Kidney glomerular epithelial cell (primary cell): ENCODE measurements at regions not wholly inside any gene's neighbourhood (a gene's known extent, or its start where the extent isn't known, plus 50 kb on each side); places are given as distances from the start of the nearest gene placed in this dataset.

Source experiments
- DNase-seq: peaks from one replicate; lab custom pipeline; 2025; lab: John Stamatoyannopoulos, UW

- no peak for DNase-seq
These were observed 171.1 kb upstream of the LYZL1 start for GRCh38 chr10:29117781-29118180.

- no peak for DNase-seq
These were observed 169.5 kb upstream of the LYZL1 start for GRCh38 chr10:29119374-29119773.

DNA sequence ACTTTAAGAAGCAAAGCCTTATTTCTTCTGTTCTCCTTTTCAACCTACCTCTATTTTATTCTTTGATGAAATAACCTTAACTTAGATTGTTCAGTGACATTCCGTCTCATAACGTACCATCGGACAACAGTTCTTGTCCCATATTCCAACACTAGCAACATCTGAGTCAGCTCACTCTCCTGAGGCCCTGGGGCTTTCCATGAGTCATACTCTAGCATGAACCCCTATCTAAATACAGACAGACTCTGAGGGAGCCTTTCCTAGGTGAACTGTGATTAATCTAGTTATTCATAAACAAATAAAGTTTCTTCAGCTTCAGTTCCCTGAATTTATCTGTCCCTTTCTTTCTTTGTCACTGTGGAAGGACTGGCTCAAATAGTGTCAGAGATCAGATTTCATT, 168.7 kb upstream of the LYZL1 start:
- peak; percentile 12 for DNase-seq

GRCh38 chr10:29124864-29125263, 164.0 kb upstream of the LYZL1 start:
- DNase-seq = no peak

DNA sequence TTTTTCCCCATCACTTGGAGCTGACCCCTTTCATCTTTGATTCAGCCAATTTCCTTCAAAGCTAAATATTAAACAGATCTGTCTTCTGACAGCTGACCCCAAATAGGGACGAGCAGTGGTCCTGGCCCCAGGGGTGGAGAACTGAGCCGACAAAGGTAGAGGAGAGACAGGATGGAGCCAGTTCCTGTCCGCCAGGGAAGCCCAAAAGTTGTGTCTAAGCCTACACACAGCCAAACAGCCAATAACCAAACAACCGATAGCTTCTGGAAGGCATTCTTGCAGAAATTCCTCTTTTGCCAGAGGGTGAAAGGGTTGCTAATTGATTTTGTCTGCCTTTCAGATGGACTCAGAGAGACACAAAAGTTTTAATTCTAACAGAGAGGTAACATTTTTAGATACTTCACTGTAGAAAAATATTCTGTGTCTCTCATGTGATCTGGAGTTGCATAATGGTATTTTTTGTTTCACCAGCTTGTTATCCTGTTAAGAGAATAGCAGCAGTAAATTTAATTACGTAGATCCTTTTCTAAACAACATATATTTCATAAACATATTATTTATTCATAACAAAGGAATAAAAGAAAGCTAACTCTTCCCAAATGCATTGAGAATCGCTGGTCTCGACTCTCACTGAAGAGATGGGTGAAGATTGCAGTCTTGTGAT, 161.7 kb upstream of the LYZL1 start:
- DNase-seq = no peak

DNA sequence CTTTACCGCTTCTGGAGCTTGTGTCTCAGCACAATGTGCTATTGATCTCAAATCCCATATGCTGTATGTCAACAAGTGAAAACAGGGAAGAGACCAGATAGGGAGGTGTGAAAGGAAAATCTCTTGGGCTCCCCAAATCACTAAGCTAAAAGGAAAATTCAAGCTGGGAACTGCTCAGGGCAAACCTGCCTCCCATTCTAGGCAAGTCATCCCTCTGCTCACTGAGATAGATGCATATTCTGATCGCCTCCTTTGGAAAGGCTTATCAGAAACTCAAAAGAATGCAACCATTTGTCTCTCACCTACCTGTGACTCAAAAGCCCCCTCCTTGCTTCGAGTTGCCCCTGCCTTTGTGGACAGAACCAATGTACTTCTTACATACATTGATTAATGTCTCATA, 161.1 kb upstream of the LYZL1 start:
- no peak for DNase-seq

GRCh38 chr10:29130190-29130673, 158.6 kb upstream of the LYZL1 start:
- peak; percentile 33 for DNase-seq

GRCh38 chr10:29131952-29132547, 156.8 kb upstream of the LYZL1 start:
- no peak for DNase-seq

- DNase-seq = no peak
These were observed 156.2 kb upstream of the LYZL1 start for GRCh38 chr10:29132551-29133111.

DNA sequence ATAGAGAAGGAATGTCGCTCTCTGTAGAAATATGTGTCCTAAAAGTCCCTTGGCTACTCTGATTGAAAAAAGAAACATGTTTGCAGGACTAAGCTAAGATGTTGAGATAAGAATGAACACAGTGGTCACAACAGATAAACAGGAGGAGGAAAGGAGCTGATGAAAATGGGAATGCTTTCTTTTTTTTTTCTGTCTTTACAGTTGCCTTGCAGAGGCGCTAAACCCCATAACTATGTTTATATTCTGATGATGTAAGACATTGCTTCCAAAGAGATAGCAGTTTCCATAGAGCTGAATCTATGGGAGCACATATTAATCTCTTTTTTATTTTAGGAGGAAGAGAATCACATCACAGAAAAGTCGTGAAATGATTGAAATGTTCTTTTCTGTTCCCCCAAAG, 153.5 kb upstream of the LYZL1 start:
- DNase-seq = no peak

- DNase-seq = no peak
These were observed 152.5 kb upstream of the LYZL1 start for GRCh38 chr10:29136411-29136810.

DNA sequence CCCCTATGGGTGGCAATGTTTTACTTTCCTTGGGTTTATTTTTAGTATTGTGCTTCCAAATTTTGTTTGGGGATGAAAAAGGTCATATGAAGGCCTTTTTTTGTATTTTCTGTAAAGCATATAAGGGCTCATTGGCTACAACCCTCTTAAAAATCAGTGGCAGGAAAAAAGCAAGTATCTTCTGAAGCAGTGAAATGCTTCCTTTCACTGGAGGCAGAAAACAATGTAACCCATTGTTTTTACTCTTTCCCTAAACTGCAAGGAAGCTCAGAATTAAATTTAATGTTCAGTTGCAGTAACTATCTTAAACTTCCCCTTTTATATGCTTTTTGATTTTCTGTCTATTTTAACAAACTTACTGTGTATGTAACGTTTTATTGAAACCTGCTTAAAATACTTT, 148.7 kb upstream of the LYZL1 start:
- no peak for DNase-seq

DNA sequence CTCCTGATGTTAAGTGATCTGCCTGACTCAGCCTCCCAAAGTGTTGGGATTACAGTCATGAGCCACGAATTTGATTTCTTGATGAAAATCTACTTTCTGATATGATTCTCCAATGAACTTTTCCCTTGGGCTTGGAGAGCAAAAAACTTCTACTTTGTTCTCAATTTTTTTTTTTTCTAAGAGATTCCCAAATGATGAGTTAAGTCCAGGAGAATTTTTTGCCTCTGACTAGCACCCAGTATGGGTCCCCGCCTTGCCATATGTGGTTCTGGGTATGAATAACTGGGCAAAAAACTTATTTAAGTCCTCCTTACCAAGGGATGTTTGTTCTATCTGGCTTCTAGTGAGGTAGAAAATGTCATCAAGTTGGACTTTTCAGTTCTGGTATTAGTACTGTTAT, 147.9 kb upstream of the LYZL1 start:
- DNase-seq = peak; percentile 87

DNA sequence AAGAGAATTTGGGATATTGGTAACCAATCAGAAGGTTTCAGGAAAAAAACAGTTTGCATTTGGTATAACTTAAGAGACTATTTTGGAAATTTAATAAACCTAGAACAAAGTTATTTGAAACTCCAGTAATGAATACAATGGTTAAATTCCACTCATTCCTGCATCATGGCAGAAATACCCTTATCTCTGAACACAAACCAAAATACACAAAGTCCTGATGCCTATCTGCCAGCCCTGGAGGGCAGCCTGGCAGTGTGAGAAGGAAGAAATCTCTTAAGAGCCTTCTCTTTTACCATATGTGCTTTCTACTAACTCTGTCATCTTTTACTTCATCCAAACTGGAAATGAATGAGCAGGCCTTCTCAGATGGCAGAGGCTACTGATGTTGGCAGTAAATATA, 147.1 kb upstream of the LYZL1 start:
- peak; percentile 80 for DNase-seq

DNA sequence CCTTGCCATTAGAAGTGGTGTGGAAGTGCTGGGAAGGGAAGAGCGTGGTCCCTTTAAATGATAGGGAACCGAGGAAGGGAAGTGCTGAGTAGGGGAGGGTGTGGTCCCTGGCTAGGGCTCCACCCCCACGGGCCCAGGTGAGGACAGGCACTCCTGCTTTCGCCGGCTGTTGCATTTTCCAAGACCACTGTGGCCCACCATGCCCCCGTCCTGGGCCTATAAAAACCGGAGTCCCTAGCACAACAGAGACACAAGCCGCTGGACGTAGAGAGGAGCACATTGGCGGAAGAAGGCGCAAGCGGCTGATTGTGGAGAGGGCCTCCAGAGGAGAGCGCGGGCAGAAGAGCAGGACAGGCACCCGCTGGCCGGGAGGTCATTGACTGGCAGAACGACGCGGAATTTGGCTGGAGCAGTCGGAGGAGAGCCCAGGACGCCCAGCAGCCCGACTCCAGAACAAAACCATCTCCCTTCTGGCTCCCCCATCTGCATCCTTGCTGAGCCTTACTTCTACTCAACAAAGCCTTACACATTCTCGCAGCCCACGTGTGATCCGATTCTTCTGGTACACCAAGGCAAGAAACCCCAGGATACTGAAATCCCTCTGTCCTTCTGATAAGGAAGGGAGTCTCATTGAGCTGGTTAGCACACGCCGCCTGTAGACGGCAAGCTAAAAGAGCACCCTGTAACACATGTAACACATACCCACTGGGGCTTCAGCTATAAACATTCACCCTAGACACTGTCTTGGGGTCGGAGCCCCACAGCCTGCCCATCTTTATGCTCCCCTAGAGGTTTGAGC, 146.2 kb upstream of the LYZL1 start:
- no peak for DNase-seq

GRCh38 chr10:29144126-29144525, 144.7 kb upstream of the LYZL1 start:
- no peak for DNase-seq

DNA sequence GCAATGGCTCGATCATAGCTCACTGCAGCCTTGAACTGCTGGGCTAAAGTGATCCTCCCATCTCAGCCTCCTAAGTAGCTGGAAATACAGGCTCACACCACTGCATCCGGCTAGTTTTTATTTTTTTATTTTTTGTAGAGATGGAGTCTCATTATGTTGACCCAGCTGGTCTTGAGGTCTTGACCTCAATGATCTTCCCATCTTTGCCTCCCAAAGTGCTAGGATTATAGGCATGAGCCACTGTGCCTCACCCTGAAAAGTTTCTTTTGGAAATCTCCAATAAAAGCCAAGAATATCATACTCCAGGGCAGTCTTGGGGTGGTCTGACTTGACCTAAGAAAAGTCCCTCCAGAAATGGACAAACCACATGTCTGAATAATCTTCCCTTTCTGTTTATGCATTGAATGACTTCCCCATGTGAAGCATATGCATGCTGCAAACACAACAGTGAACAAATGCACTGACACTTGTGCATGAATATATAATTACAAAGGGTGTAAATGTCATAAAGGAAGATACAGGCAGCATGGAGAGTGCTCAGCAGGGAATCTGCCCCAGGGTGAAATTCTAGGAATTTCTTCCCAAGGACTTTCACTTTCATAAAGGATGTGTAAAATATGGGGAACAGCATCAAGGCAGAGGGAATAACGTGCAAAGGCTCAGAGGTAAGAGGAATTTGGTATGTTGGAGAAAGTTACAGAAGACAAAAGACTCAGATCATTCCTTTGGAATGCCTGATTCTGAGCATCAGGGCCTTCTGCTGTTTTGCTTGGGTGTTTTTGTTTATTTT, 142.4 kb upstream of the LYZL1 start:
- DNase-seq = no peak

GRCh38 chr10:29150010-29150409, 138.9 kb upstream of the LYZL1 start:
- peak; percentile 6 for DNase-seq

GRCh38 chr10:29151005-29151404, 137.9 kb upstream of the LYZL1 start:
- DNase-seq = no peak

- no peak for DNase-seq
These were observed 131.5 kb upstream of the LYZL1 start for GRCh38 chr10:29157321-29157720.

DNA sequence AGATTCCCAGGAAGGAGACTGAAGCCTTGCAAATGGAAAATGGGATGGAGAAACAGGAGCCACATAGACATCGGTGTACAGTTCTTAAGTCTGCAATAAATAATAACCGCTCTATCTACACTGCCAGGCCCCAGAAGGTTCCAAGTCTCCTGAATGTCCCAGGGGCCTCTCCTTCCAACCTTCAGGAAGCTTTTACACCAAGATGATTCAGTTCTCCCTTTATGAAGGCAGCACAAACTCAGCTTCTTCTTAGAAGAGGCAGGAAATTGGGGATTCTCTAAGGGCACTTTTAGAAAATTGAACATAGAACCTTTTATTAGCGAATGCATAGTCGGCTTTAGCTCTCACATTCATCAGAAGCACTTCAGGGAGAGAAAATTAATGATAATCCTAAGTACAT, 130.8 kb upstream of the LYZL1 start:
- DNase-seq = no peak

- DNase-seq = peak; percentile 89
These were observed 128.7 kb upstream of the LYZL1 start for GRCh38 chr10:29160150-29160617.
